Smooth muscle cell (in vitro differentiated cells): ENCODE measurements at regions not wholly inside any gene's neighbourhood (a gene's known extent, or its start where the extent isn't known, plus 50 kb on each side); places are given as distances from the start of the nearest gene placed in this dataset.

ENCODE experiments used
- DNase-seq: peaks from one replicate; lab custom pipeline; 2025; ENCODE audit not compliant: unreplicated experiment; lab: John Stamatoyannopoulos, UW
- H2AFZ ChIP-seq: fragments of 200-600 bp; sonication (generic); 2 replicates; pipeline ENCODE4 v1.6.0; 2016; ENCODE audit warnings: antibody characterized with exemption, low read depth, mild to moderate bottlenecking
- H3F3A ChIP-seq: fragments of 200-600 bp; sonication (generic); 2 replicates; pipeline ENCODE4 v1.6.0; 2017; ENCODE audit warnings: antibody characterized with exemption, low read depth
- H3K27ac ChIP-seq: fragments of 200-600 bp; sonication (generic); 2 replicates; pipeline ENCODE4 v1.5.1; 2016; ENCODE audit warnings: low read depth, mild to moderate bottlenecking
- H3K27me3 ChIP-seq: fragments of 200-600 bp; sonication (generic); 2 replicates; pipeline ENCODE4 v1.6.1; 2016; ENCODE audit warnings: low read depth, mild to moderate bottlenecking
- H3K36me3 ChIP-seq: fragments of 200-600 bp; sonication (generic); 2 replicates; pipeline ENCODE4 v1.5.1; 2016; ENCODE audit warnings: low read depth
- H3K4me1 ChIP-seq: fragments of 200-600 bp; sonication (generic); 2 replicates; pipeline ENCODE4 v1.5.1; 2016; ENCODE audit warnings: low read depth
- H3K4me2 ChIP-seq: fragments of 200-600 bp; sonication (generic); 2 replicates; pipeline ENCODE4 v1.6.0; 2016; ENCODE audit warnings: mild to moderate bottlenecking
- H3K4me3 ChIP-seq: fragments of 200-600 bp; sonication (generic); 2 replicates; pipeline ENCODE4 v1.5.1; 2016; ENCODE audit warnings: mild to moderate bottlenecking
- H3K79me2 ChIP-seq: fragments of 200-600 bp; sonication (generic); 2 replicates; pipeline ENCODE4 v1.6.0; 2016; ENCODE audit warnings: low read depth, mild to moderate bottlenecking
- H3K9ac ChIP-seq: fragments of 200-600 bp; sonication (generic); 2 replicates; pipeline ENCODE4 v1.6.0; 2016; ENCODE audit warnings: low read depth
- H3K9me3 ChIP-seq: fragments of 200-600 bp; sonication (generic); replicated peaks from 2 replicates; pipeline ENCODE4 v1.5.1; 2016; ENCODE audit warnings: low read depth
- H4K20me1 ChIP-seq: fragments of 200-600 bp; sonication (generic); 2 replicates; pipeline ENCODE4 v1.6.0; 2016; ENCODE audit warnings: low read depth
- WGBS: methylation state at CpG from one replicate; pipeline ENCODE4 v1.1.7; 2016; ENCODE audit warnings: low lambda C conversion rate; 5-methylcytosine and 5-hydroxymethylcytosine counted together
- TF ChIP-seq, protein P1 (sequence below): fragments of 200-600 bp; sonication (generic); IDR thresholded peaks from 2 replicates; pipeline ENCODE4 v1.5.1; 2017; ENCODE audit warnings: borderline replicate concordance, mild to moderate bottlenecking, antibody characterized with exemption; ENCODE audit not compliant: insufficient read depth, poor library complexity, severe bottlenecking

DNA sequence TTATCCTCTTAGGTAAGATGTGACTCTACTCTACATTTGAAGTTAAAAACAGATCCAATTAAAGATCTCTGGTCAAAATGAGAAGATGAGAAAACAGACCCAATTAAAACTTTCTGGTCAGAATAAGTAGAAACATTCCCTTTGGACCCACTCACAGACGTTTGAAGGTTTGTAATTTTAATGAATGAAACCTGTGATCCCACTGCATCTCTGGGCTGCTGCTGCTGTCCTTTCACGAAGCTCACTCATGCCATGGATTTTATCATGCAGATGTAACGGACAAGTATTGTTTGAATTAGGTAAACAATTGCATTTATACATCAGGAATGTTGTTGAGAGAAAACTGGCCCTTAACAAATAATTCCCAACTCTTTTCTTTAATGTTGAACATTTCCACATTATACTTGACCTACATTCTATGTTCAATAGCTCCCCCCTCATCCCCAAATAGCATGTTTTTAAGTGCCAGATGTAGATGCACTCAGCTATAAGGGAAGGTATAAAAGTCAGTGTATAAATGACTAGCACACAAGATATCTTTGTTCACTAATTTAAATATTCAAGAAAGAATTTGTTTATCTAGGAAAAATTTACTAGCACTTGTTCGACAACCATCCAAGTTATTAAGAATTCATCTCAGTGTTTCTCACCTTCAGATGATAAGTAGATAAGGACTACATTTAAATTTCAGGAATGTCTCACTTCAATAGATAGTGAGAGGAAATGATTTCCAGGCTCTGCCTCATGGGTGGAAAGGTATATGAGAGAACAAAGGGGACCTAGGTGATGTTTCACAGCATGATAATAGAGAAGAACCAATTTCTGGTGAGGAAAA lies 202.3 kb upstream of the LMNTD1 start:
- TF ChIP-seq, protein P1, sequence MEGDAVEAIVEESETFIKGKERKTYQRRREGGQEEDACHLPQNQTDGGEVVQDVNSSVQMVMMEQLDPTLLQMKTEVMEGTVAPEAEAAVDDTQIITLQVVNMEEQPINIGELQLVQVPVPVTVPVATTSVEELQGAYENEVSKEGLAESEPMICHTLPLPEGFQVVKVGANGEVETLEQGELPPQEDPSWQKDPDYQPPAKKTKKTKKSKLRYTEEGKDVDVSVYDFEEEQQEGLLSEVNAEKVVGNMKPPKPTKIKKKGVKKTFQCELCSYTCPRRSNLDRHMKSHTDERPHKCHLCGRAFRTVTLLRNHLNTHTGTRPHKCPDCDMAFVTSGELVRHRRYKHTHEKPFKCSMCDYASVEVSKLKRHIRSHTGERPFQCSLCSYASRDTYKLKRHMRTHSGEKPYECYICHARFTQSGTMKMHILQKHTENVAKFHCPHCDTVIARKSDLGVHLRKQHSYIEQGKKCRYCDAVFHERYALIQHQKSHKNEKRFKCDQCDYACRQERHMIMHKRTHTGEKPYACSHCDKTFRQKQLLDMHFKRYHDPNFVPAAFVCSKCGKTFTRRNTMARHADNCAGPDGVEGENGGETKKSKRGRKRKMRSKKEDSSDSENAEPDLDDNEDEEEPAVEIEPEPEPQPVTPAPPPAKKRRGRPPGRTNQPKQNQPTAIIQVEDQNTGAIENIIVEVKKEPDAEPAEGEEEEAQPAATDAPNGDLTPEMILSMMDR = no peak
- Histone ChIP-seq H3K4me1 (peaks cover 4% of the 10 kb centered on the region), H3K27ac (peak overlapping the region; percentile 64), H4K20me1 (no peaks in the 10 kb centered on the region), H3K79me2 (no peaks in the 10 kb centered on the region), H3K9me3 (no peaks in the 10 kb centered on the region), H2AFZ (peak overlapping the region; percentile 11), H3K27me3 (no peaks in the 10 kb centered on the region), H3K4me2 (peak overlapping the region; percentile 17), H3K9ac (no peak overlapping the region), H3K4me3 (no peak overlapping the region), H3F3A (peaks cover 8% of the 10 kb centered on the region), H3K36me3 (no peaks in the 10 kb centered on the region)
- no peak for DNase-seq
- 71% methylated on average over 4 of the region's 4 CpGs for WGBS

DNA sequence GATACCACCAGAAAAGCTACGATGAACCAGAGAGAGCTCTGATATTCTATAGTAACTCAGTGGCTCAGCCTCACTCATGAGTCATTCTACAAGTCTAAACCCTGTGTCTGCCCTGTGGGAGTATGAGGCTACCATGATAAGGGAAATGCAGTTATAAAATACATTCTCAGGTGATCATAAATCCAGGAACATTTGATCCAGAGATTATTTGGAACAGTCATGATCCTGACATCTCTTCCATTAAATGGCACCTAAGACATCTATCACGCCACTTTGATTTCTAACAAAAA lies 202.6 kb upstream of the RASSF8 start:
- TF ChIP-seq, protein P1 = no peak
- Histone ChIP-seq H3K4me1 (peaks cover 4% of the 10 kb centered on the region), H3K4me2 (peak overlapping the region; percentile 17), H3K4me3 (no peak overlapping the region), H3K27ac (peak overlapping the region; percentile 64), H3F3A (peaks cover 8% of the 10 kb centered on the region), H4K20me1 (no peaks in the 10 kb centered on the region), H3K9ac (no peak overlapping the region), H3K36me3 (no peaks in the 10 kb centered on the region), H3K79me2 (no peaks in the 10 kb centered on the region), H3K27me3 (no peaks in the 10 kb centered on the region), H2AFZ (peak overlapping the region; percentile 11), H3K9me3 (no peaks in the 10 kb centered on the region)
- no peak for DNase-seq
- 47% methylated on average over 2 of the region's 2 CpGs for WGBS

DNA sequence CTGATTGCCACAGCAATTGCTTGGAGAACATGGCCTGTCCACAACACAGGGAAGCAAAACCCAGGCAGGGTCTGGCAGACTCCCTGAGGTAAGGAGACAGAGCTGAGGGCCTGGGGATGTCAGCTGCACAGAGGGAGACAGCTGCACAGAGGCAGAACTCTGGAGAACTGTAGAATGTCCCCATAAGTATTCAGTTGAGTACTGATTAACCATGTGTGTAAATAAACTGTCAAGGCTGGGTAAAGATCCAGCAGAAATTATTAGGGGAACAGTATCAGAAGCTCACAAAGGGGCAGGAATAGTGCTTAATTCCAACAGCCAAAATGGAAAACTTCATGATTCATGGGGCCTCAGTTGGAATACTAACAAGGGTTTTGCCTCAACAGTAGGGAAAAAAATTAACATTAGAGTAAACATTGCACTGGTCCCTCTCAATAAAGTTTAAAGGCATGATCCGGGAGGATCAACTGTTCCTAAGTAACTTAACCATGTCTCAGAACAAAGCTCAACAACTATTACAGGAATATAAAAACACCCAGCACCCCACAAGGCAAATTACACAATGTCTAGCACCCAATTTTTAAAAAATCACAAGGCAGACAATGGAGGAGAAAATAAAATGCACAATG lies 201.3 kb upstream of the RASSF8 start:
- Histone ChIP-seq H3F3A (peaks cover 8% of the 10 kb centered on the region), H3K79me2 (no peaks in the 10 kb centered on the region), H3K4me3 (no peak overlapping the region), H3K9me3 (no peaks in the 10 kb centered on the region), H3K9ac (no peak overlapping the region), H3K4me1 (peaks cover 4% of the 10 kb centered on the region), H4K20me1 (no peaks in the 10 kb centered on the region), H3K36me3 (no peaks in the 10 kb centered on the region), H3K27me3 (no peaks in the 10 kb centered on the region), H2AFZ (peak overlapping the region; percentile 30), H3K27ac (peak overlapping the region; percentile 64), H3K4me2 (no peak overlapping the region)
- TF ChIP-seq, protein P1 = no peak
- WGBS = 17% methylated on average over 1 of the region's 1 CpG
- no peak for DNase-seq
